OCI-LY7 (cell line): ENCODE measurements at regions not wholly inside any gene's neighbourhood (a gene's known extent, or its start where the extent isn't known, plus 50 kb on each side); places are given as distances from the start of the nearest gene placed in this dataset.

Source experiments
- CTCF ChIP-seq: fragments of 200-600 bp; sonication (generic); conservative IDR thresholded peaks from 2 replicates; pipeline ENCODE4 v1.5.1; 2014; ENCODE audit warnings: mild to moderate bottlenecking, antibody characterized with exemption, low read length, moderate library complexity, mixed read lengths
- EZH2phosphoT487 ChIP-seq: fragments of 200-600 bp; sonication (generic); IDR thresholded peaks from 2 replicates; pipeline ENCODE4 v1.6.1; 2018; ENCODE audit warnings: low read depth, borderline replicate concordance, mild to moderate bottlenecking, mixed run types, antibody characterized with exemption, low read length, moderate library complexity, mixed read lengths

GRCh38 chr12:113642216-113642615 is 170.5 kb upstream of the LHX5 start:
- no peak for TF ChIP-seq CTCF
- TF ChIP-seq EZH2phosphoT487, result no peak
